ENCODE measurements at regions not wholly inside any gene's neighbourhood (a gene's known extent, or its start where the extent isn't known, plus 50 kb on each side); places are given as distances from the start of the nearest gene placed in this dataset.

- no peak for DNase-seq
- H3K27ac Mint-ChIP-seq (ENCODE audit: unreplicated experiment) = no peak overlapping the region
- intact Hi-C loops (cut with micrococcal nuclease; ENCODE audit: unreplicated experiment) = no loop called here
- Histone ChIP-seq H3K27me3 (replicated peaks; ENCODE audit: control insufficient read depth, insufficient read depth, low read length) (no peaks in the 10 kb centered on the region), H3K4me1 (no peaks in the 10 kb centered on the region), H3K4me3 (ENCODE audit: low read depth, low read length) (no peak overlapping the region), H3K36me3 (ENCODE audit: control insufficient read depth, insufficient read depth, low read length) (no peaks in the 10 kb centered on the region), H3K9me3 (no peaks in the 10 kb centered on the region)
- BruUV-seq (replicated peaks) = no TSS peak
- peaks cover 11% of the 10 kb centered on the region for H3K9me3 Mint-ChIP-seq (ENCODE audit: unreplicated experiment)
- ChIA-PET POLR2A (no interaction called here), CTCF (no interaction called here)
- H3K27me3 Mint-ChIP-seq (ENCODE audit: insufficient read depth, unreplicated experiment) = no peaks in the 10 kb centered on the region
- H3K4me1 Mint-ChIP-seq (ENCODE audit: low read depth, unreplicated experiment) = no peaks in the 10 kb centered on the region
- no peak overlapping the region for H3K4me3 Mint-ChIP-seq (ENCODE audit: unreplicated experiment)
- no peaks in the 10 kb centered on the region for H3K36me3 Mint-ChIP-seq (ENCODE audit: insufficient read depth, unreplicated experiment)
- no peak for TF ChIP-seq CTCF (IDR thresholded peaks at IDR 0.05; ENCODE audit: insufficient read depth in 1 of 2, low read depth in 1 of 2, low read length in 1 of 2, severe bottlenecking in 1 of 2, unreplicated experiment in 1 of 2)
Observed at GRCh38 chr6:163901681-163902080, 487.2 kb downstream of the QKI start.

GRCh38 chr6:163900570-163900969, 486.1 kb downstream of the QKI start:
- CTCF ChIA-PET = interaction anchor here (0.7 kb wide), 1 partner anchor 99 kb away, joined by 3 read pairs; no protein-coding TSS in a partner anchor
- Histone ChIP-seq H3K4me1 (no peaks in the 10 kb centered on the region), H3K4me3 (ENCODE audit: low read depth, low read length) (no peak overlapping the region), H3K36me3 (ENCODE audit: control insufficient read depth, insufficient read depth, low read length) (no peaks in the 10 kb centered on the region), H3K9me3 (no peaks in the 10 kb centered on the region), H3K27me3 (replicated peaks; ENCODE audit: control insufficient read depth, insufficient read depth, low read length) (no peaks in the 10 kb centered on the region)
- no peaks in the 10 kb centered on the region for H3K4me1 Mint-ChIP-seq (ENCODE audit: low read depth, unreplicated experiment)
- peaks cover 11% of the 10 kb centered on the region for H3K9me3 Mint-ChIP-seq (ENCODE audit: unreplicated experiment)
- H3K4me3 Mint-ChIP-seq (ENCODE audit: unreplicated experiment) = no peak overlapping the region
- H3K27ac Mint-ChIP-seq (ENCODE audit: unreplicated experiment) = no peak overlapping the region
- DNase-seq = no peak
- intact Hi-C loops (cut with micrococcal nuclease; ENCODE audit: unreplicated experiment) = no loop called here
- TF ChIP-seq CTCF (IDR thresholded peaks at IDR 0.05; ENCODE audit: insufficient read depth in 1 of 2, low read depth in 1 of 2, low read length in 1 of 2, severe bottlenecking in 1 of 2, unreplicated experiment in 1 of 2) = no peak
- no peaks in the 10 kb centered on the region for H3K27me3 Mint-ChIP-seq (ENCODE audit: insufficient read depth, unreplicated experiment)
- H3K36me3 Mint-ChIP-seq (ENCODE audit: insufficient read depth, unreplicated experiment) = no peaks in the 10 kb centered on the region
- POLR2A ChIA-PET = no interaction called here
- BruUV-seq (replicated peaks) = no TSS peak

DNA sequence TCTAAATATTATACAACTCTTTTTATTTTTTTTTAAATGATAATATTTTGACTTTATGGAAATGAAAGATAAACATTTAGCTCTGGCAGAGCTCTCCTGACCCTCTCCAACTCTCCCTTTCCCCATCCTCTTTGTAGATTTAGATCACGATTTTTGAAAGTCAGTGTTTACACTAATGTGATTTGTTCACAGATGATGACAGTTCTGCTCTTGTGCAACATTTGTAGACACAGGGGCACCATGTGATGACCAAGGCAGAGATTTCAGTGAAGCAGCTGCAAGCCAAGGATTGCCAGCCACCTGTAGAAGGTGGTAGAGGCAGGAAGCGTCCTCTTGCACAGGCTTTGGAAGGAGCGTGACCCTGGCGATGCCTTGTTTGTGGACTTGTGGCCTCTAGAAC, 483.2 kb downstream of the QKI start:
- H3K4me3 ChIP-seq (ENCODE audit: low read depth, low read length) = no peak overlapping the region
- POLR2A ChIA-PET = no interaction called here
- Mint-ChIP-seq H3K27me3 (ENCODE audit: insufficient read depth, unreplicated experiment) (no peaks in the 10 kb centered on the region), H3K9me3 (ENCODE audit: unreplicated experiment) (peaks cover 11% of the 10 kb centered on the region), H3K4me1 (ENCODE audit: low read depth, unreplicated experiment) (no peaks in the 10 kb centered on the region), H3K4me3 (ENCODE audit: unreplicated experiment) (no peak overlapping the region), H3K36me3 (ENCODE audit: insufficient read depth, unreplicated experiment) (no peaks in the 10 kb centered on the region), H3K27ac (ENCODE audit: unreplicated experiment) (no peak overlapping the region)
- no peaks in the 10 kb centered on the region for H3K27me3 ChIP-seq (replicated peaks; ENCODE audit: control insufficient read depth, insufficient read depth, low read length)
- BruUV-seq (replicated peaks) = no TSS peak
- H3K9me3 ChIP-seq = no peaks in the 10 kb centered on the region
- H3K36me3 ChIP-seq (ENCODE audit: control insufficient read depth, insufficient read depth, low read length) = no peaks in the 10 kb centered on the region
- CTCF ChIA-PET = no interaction called here
- intact Hi-C loops (cut with micrococcal nuclease; ENCODE audit: unreplicated experiment) = no loop called here
- no peak for DNase-seq
- no peaks in the 10 kb centered on the region for H3K4me1 ChIP-seq
- TF ChIP-seq CTCF (IDR thresholded peaks at IDR 0.05; ENCODE audit: insufficient read depth in 1 of 2, low read depth in 1 of 2, low read length in 1 of 2, severe bottlenecking in 1 of 2, unreplicated experiment in 1 of 2) = no peak

All from Caco-2 (cell line).